K562 (cell line): ENCODE measurements at regions not wholly inside any gene's neighbourhood (a gene's known extent, or its start where the extent isn't known, plus 50 kb on each side); places are given as distances from the start of the nearest gene placed in this dataset.

Experiments
- ATAC-seq: fragments of 200-7000 bp; cut with Tn5 transposase; 3 replicates; pipeline ENCODE4 v1.9.1; 2020; ENCODE audit warnings: moderate library complexity
- BruUV-seq: library from RNA; stranded (reverse); fragments of 400-500 nt; replicated peaks from 2 replicates; lab custom pipeline; 2021; lab: Mats Ljungman, UMichigan
- CTCF ChIA-PET: fragments of 300-600 bp; formaldehyde crosslinking; extraction: SDS; loops from one replicate; lab custom pipeline; 2021; ENCODE audit warnings: low intra/inter-chr PET ratio; lab: Yijun Ruan, JAX
- POLR2A ChIA-PET: fragments of 300-600, 350-650 bp; sonication (Branson Sonifier 250); formaldehyde crosslinking; extraction: SDS; loops from one replicate; lab custom pipeline; 2021; ENCODE audit warnings: antibody characterized with exemption, inconsistent platforms; lab: Yijun Ruan, JAX
- DNase-seq, 4 experiments: peaks; one replicate each; pipeline versions ENCODE4 v3.0.0 to v3.0.0-alpha.2; 2011 to 2018; ENCODE audit warnings: low spot score in 3 of 4, mixed read lengths in 3 of 4; ENCODE audit errors: extremely low read depth in 1 of 4
- FAIRE-seq: peaks from 2 replicates; lab custom pipeline; 2011; peaks lifted over from hg19 to GRCh38; lab: Jason Lieb, UNC
- H2AFZ ChIP-seq: 2 replicates; pipeline ENCODE4 v1.6.0; 2011; ENCODE audit warnings: low read depth, low read length, control low read depth, inconsistent platforms
- H3K27ac ChIP-seq: fragments of 200-600 bp; 3 replicates; pipeline ENCODE4 v1.8.0; 2011; ENCODE audit warnings: low read depth, mild to moderate bottlenecking, control low read depth, inconsistent platforms, low read length, moderate library complexity, mixed read lengths; ENCODE audit errors: extremely low read depth
- H3K27me3 ChIP-seq, 2 experiments: fragments of 300-600 bp in 1 of 2; 2 replicates in 1 of 2; 3 replicates in 1 of 2; pipeline versions ENCODE4 v1.6.0 to v1.8.0; 2011; ENCODE audit warnings: inconsistent platforms in 2 of 2, low read length in 2 of 2, mild to moderate bottlenecking in 1 of 2, mixed read lengths in 1 of 2, moderate library complexity in 1 of 2; ENCODE audit not compliant: control insufficient read depth in 2 of 2, insufficient read depth in 2 of 2
- H3K36me3 ChIP-seq: fragments of 300-600 bp; 3 replicates; pipeline ENCODE4 v1.8.0; 2011; ENCODE audit warnings: mild to moderate bottlenecking, low read length, inconsistent platforms; ENCODE audit not compliant: control insufficient read depth, insufficient read depth
- H3K4me1 ChIP-seq, 2 experiments: fragments of 200-600 bp in 1 of 2; replicated peaks in 1 of 2; 2 replicates in 1 of 2; 3 replicates in 1 of 2; pipeline versions ENCODE4 v1.5.1 to v1.8.0; 2011; ENCODE audit warnings: inconsistent platforms in 2 of 2, low read length in 2 of 2, mild to moderate bottlenecking in 1 of 2, mixed read lengths in 1 of 2, moderate library complexity in 1 of 2; ENCODE audit not compliant: control insufficient read depth in 2 of 2, insufficient read depth in 2 of 2
- H3K4me2 ChIP-seq: 2 replicates; pipeline ENCODE4 v1.6.1; 2011; ENCODE audit warnings: low read length, control low read depth, inconsistent platforms, mixed read lengths; ENCODE audit not compliant: insufficient read depth
- H3K4me3 ChIP-seq: fragments of 200-600 bp; sonication (generic), shearing (Covaris generic); 2 replicates; pipeline ENCODE4 v1.5.1; 2016; ENCODE audit warnings: control low read depth, inconsistent platforms
- H3K79me2 ChIP-seq: fragments of 200-600 bp; 3 replicates; pipeline ENCODE4 v1.8.0; 2011; ENCODE audit warnings: low read length, inconsistent platforms; ENCODE audit not compliant: control insufficient read depth, insufficient read depth
- H3K9ac ChIP-seq, 2 experiments: 2 replicates each; pipeline versions ENCODE4 v1.6.0 to v1.6.1; 2011; ENCODE audit warnings: low read depth in 2 of 2, low read length in 2 of 2, control low read depth in 1 of 2, inconsistent platforms in 1 of 2, mild to moderate bottlenecking in 1 of 2, mixed read lengths in 1 of 2; ENCODE audit not compliant: insufficient read depth in 1 of 2
- H3K9me1 ChIP-seq: one replicate; pipeline ENCODE4 v1.6.0; 2011; ENCODE audit warnings: inconsistent platforms, mild to moderate bottlenecking, low read length, moderate library complexity; ENCODE audit not compliant: control insufficient read depth, insufficient read depth
- H3K9me3 ChIP-seq: replicated peaks from 2 replicates; pipeline ENCODE4 v1.5.1; 2011; ENCODE audit warnings: low read depth, low read length, inconsistent platforms; ENCODE audit not compliant: control insufficient read depth, insufficient read depth
- H4K20me1 ChIP-seq: replicated peaks from 2 replicates; pipeline ENCODE4 v1.6.1; 2011; ENCODE audit warnings: low read length, inconsistent platforms, mixed read lengths; ENCODE audit not compliant: control insufficient read depth, insufficient read depth
- E2F3 ChIP-seq: fragments of 250-450 bp; sonication (Bioruptor Pico); IDR thresholded peaks from 2 replicates; pipeline ENCODE4 v1.4.0; 2020; ENCODE audit warnings: mild to moderate bottlenecking
- HMG20A ChIP-seq: fragments of 450-650 bp; formaldehyde crosslinking; conservative IDR thresholded peaks from 2 replicates; pipeline ENCODE4 v1.4.0; 2020; ENCODE audit warnings: mild to moderate bottlenecking, mixed read lengths
- LEF1 ChIP-seq: fragments of 450-650 bp; IDR thresholded peaks from 2 replicates; pipeline ENCODE4 v1.6.1; 2016; ENCODE audit warnings: mild to moderate bottlenecking
- NR2C2 ChIP-seq, 2 experiments: fragments of 200-800 bp in 1 of 2; sonication (Bioruptor generic) in 1 of 2; sonication (generic) in 1 of 2; formaldehyde crosslinking in 1 of 2; IDR thresholded peaks; 2 replicates each; pipeline versions ENCODE4 v1.6.1 to v1.8.0; 2016 to 2022; ENCODE audit warnings: mild to moderate bottlenecking in 1 of 2, missing compliant biosample characterization in 1 of 2, missing genetic modification characterization in 1 of 2, missing genetic modification reagents in 1 of 2
- NRF1 ChIP-seq, 2 experiments: fragments of 450-650 bp; IDR thresholded peaks in 1 of 2; conservative IDR thresholded peaks in 1 of 2; 2 replicates each; pipeline ENCODE4 v1.6.1; 2014; ENCODE audit warnings: mild to moderate bottlenecking in 2 of 2
- ZNF165 ChIP-seq: fragments of 250-450 bp; sonication (Bioruptor Pico); IDR thresholded peaks from 2 replicates; pipeline ENCODE4 v1.4.0; 2020; ENCODE audit warnings: borderline replicate concordance
- WGBS: fragments of 100-300 bp; shearing (Covaris generic); methylation state at CpG from one replicate; pipeline ENCODE4 v1.1.6; 2016; ENCODE audit warnings: low coverage, mixed read lengths; ENCODE audit not compliant: insufficient coverage; ENCODE audit errors: missing lambda C conversion rate; 5-methylcytosine and 5-hydroxymethylcytosine counted together
- in situ Hi-C: fragments of 300-500 bp; cut with MboI; formaldehyde crosslinking; loops from 4 replicates; pipeline ENCODE4 v1.15.0; 2018; ENCODE audit warnings: inconsistent platforms, mixed read lengths
- intact Hi-C: fragments of 100-400 bp; cut with micrococcal nuclease; formaldehyde crosslinking; loops from 2 replicates; pipeline ENCODE4 v1.14.2; 2022
- TF ChIP-seq, protein P1 (sequence below): sonication (generic); formaldehyde crosslinking; IDR thresholded peaks from 2 replicates; pipeline ENCODE4 v1.8.0; 2022; ENCODE audit warnings: mild to moderate bottlenecking, missing genetic modification reagents, borderline replicate concordance
- TF ChIP-seq, protein P2 (sequence below): fragments of 250-450 bp; sonication (Bioruptor Pico); IDR thresholded peaks from 2 replicates; pipeline ENCODE4 v1.9.0; 2021; ENCODE audit warnings: mild to moderate bottlenecking

DNA sequence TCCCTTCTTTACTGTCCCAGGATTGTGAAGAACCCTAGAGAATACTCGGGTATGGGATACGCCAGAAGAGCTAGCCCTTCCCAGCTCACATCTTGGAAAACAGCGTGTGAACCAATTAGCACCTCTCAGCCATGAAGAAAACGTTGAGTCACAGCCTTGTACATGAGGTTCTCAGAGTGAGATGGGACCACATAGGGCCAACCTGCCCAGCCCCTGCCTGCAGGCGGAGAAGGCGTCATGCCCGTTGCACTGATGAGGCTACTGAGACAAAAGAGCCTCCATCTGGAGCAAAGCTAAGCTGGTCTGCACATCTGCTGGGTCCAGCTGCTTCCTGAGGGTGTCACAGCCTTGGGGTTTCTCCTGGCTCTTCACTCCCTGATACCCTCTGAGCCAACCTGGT, 92.2 kb downstream of the LBH start:
- WGBS: 3% methylated on average over 7 of the region's 7 CpGs
- intact Hi-C loops: no loop called here
- Histone ChIP-seq H3K4me1 (no peaks in the 10 kb centered on the region), H3K9me1 (no peaks in the 10 kb centered on the region), H3K4me3 (no peak overlapping the region), H2AFZ (no peak overlapping the region), H4K20me1 (no peaks in the 10 kb centered on the region), H3K36me3 (no peaks in the 10 kb centered on the region), H3K4me2 (no peak overlapping the region), H3K9me3 (0 out of 2 replicates have a peak, but pooled peaks cover 1% of the 10 kb centered on the region), H3K79me2 (no peaks in the 10 kb centered on the region), H3K27ac (no peak overlapping the region), H3K27me3 (peaks cover 30 to 39% of the 10 kb centered on the region in 2 experiments), H3K9ac (no peak overlapping the region)
- TF ChIP-seq LEF1: no peak
- no peak for TF ChIP-seq NRF1 (conservative IDR thresholded peaks at IDR 0.05 in 1 of 2, IDR thresholded peaks at IDR 0.05 in 1 of 2)
- TF ChIP-seq HMG20A (CRISPR knock-in tag): no peak
- TF ChIP-seq, protein P1, sequence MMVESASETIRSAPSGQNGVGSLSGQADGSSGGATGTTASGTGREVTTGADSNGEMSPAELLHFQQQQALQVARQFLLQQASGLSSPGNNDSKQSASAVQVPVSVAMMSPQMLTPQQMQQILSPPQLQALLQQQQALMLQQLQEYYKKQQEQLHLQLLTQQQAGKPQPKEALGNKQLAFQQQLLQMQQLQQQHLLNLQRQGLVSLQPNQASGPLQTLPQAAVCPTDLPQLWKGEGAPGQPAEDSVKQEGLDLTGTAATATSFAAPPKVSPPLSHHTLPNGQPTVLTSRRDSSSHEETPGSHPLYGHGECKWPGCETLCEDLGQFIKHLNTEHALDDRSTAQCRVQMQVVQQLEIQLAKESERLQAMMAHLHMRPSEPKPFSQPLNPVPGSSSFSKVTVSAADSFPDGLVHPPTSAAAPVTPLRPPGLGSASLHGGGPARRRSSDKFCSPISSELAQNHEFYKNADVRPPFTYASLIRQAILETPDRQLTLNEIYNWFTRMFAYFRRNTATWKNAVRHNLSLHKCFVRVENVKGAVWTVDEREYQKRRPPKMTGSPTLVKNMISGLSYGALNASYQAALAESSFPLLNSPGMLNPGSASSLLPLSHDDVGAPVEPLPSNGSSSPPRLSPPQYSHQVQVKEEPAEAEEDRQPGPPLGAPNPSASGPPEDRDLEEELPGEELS (CRISPR knock-in tag): no peak
- TF ChIP-seq, protein P2, sequence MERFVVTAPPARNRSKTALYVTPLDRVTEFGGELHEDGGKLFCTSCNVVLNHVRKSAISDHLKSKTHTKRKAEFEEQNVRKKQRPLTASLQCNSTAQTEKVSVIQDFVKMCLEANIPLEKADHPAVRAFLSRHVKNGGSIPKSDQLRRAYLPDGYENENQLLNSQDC (CRISPR knock-in tag): no peak
- no peak for TF ChIP-seq NR2C2 (CRISPR knock-in tag; IDR thresholded peaks at IDR 0.05)
- TF ChIP-seq NR2C2 (tag; IDR thresholded peaks at IDR 0.05): no peak
- TF ChIP-seq ZNF165 (CRISPR knock-in tag): no peak
- TF ChIP-seq E2F3 (CRISPR knock-in tag): no peak
- ATAC-seq (peak; percentile 57), DNase-seq (no peak), FAIRE-seq (no peak)
- POLR2A ChIA-PET: interaction anchor here (1.1 to 1.2 kb wide), 2 partner anchors 11 to 19 kb away, joined by 4 to 5 read pairs; no protein-coding TSS in a partner anchor
- in situ Hi-C loops: no loop called here
- BruUV-seq: no TSS peak
- CTCF ChIA-PET: no interaction called here
